A204.1 (cell line): ENCODE measurements at regions not wholly inside any gene's neighbourhood (a gene's known extent, or its start where the extent isn't known, plus 50 kb on each side); places are given as distances from the start of the nearest gene placed in this dataset.
"Not testable (repeated sequence)": the region's sequence is repeated elsewhere in the genome, so short reads cannot be mapped to it uniquely, and the experiment has no call there.

Experiments
- FAIRE-seq: peaks from 2 replicates; lab custom pipeline; 2012; peaks lifted over from hg19 to GRCh38; lab: Jason Lieb, UNC

DNA sequence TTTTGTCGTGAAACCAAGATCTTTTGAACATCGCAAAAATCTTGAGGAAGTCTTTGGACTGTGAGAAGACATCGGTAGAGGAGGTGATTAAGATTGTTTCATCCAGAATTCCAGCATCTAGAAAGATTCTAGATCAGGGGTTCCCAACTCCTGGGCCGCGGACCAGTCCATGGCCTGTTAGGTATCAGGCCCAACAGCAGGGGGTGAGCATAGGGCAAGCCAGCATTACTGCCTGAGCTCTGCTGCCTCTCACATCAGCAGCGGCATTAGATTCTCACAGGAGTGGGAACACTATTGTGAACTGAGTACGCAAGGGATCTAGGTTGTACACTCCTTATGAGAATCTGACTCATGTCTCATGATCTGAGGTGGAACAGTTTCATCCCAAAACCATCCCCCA lies 600.6 kb upstream of the CDH11 start:
- FAIRE-seq: no peak

DNA sequence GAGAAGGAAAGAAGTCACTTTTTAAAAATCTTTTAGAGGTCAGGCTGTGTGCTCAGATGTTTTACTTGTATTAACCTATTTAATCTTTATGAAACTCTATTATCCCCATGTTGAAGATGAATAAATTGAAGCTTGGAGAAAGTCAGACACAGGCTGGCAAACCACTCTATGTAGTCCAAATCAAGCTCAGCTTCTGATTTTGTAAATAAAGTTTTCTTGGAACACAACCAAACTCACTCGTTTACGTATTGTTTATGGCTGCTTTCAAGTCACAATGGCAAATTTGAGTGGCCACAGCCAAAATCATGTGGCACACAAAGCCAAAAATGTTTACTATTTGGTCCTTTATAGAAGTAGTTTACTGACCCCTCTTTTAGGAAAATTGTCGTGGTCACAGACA lies 596.0 kb upstream of the CDH11 start:
- no peak for FAIRE-seq

DNA sequence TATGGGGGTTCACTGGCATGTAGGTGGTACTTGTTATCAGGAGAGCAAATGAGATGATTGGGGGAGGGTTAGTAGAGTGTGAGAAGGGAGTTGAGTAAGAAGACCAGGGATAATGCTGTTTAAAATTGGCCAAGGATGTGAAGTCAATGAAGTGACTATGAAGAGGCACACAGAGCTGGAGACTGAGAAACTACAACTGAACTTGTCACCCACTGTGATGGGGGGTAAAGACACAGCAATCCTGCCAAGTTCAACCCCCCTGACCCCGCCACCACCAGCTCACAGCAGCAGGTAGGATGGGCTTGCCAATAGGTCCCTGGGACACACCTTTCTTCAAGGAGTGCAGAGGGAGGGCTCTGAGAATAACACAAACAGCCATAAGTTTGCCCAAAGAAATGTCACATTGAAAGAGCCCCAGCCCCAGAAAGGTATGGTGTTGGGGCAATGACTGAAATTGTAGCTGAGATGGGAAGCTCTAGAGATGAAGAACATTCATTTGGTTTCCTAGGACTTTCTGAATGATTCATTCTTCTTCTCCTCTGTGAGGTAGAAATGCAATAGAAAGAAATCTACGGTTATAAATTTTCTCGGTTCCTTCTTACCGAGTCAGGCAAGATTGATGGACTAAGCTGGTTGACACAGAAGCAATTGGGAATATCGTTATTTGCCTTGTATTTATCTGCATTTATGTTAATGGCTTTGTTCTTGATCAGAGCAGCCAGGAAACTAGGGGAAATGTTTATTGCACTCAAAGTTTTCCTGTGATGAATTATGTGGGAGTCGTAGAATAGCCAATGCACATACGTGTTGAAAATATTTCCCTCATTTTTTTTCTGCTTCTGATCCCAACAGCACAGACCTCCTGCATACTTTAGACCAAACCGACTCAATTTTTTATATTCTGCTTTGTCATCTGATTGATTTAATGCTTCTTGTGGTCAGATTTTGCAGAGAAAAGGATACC lies 595.2 kb upstream of the CDH11 start:
- FAIRE-seq: no peak

DNA sequence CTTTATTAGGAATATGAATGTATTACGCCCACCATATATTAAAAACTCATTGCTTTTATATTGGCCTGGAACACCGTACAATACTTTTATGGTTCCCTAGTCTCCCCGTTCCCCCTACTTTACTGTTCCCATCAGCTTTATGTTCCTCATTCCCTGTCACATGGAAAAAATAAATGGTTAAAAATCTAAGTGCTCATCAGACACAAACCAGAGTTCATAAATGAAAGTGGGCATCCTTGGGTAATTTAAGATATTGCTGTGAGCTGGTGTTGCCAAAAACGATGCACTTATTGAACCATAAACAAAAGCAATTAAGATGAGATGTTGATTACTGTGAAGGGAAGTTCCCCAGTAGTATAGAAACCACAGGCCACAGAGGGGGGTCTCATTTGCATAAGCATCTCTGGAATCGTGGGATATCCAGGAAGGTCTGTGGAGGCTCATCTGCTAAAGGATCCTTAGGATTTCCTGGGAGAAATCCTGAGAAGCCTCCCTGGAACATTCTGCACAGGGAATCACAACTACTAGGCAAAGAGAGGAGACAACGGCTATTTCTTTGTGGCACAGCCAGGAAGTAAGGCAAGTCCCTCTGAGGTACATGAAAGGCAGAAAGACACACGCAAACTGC lies 591.4 kb upstream of the CDH11 start:
- no peak for FAIRE-seq

DNA sequence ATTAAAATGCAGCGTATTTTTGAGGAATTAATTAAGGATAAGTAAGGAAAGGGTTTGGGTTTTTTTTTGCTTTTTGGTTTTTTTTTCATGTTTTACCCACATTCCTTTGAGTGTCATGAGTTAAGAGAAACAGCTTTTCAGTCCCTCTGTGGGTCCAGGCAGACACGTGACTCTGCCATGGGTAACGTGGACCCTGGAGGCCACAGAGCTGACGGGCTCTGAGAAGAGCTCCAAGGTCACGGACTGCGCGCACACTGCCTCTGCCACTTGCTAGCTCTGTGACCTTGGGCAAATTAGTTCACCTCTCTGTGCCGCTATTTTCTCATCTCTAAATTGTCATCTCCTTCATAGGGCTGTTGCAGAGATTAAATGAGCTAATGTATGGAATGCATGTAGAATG lies 588.2 kb upstream of the CDH11 start:
- no peak for FAIRE-seq

DNA sequence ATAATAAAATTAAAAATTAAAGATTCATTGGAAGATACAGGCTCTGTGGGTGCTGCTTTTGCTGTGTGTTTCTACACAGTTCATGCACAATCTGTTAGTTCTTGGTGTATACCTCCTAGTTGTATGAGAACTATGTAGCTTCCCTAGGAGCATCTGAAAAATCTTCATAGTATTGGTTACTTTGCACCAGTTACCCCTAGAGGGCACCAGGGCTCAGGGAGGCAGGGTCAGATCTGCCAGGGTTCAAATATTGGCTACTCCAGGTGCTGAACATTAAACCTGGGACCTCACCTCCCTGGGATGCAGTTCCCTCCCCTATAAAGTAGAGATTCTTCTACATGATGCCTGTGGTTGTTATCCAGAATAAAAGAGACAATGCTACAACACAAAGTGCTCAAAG lies 583.0 kb upstream of the CDH11 start:
- no peak for FAIRE-seq

DNA sequence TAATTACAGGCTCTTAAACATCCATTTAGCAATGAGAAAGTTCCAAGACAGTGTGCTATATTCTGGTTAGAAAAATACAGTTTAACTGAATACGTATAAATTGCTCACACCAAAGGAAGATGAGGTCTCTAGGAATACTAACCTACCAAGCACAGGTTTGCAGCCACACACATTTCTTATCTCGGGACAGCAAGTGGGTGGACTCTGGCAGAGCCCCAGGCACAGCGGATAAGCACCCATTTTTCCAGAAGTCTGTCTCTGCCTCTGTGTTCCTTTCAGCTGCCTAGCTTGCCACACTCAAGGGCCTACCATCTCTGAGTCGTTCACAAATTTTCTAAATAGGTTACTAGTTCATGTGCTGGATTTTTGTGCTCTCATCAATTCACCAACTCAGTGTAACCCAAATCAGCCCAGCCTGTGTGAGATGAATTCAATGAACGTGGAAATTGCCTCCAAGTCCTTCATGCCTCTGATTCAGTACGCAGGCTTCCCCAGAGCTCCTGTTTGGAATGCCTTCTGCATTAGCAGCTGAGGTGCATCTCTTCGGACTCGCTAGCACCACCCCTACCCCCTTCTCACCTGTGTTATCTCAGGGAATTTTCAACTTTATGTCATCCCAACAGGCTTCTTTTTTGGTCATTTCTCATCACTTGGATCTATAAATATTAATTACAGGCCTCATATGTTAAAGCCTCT lies 581.0 kb upstream of the CDH11 start:
- FAIRE-seq: no peak

DNA sequence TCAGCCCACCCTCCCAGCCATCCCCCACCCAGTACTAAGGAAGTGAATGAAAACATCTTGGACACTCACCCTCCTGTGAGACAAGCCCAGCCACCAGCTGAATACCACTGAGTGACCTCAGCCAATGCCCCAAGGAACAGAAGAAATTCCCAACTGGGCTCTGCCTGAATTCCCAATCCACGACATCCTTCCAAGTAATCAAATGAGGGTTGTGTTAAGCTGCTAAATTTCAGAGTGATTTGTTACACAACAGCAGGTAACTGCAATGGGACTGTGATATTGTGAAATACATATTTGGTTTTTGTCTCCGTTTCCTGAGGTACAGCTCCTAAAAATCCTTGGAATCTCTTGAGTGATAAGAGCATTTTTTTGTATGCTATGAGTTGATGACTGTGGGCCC lies 578.7 kb upstream of the CDH11 start:
- no peak for FAIRE-seq

DNA sequence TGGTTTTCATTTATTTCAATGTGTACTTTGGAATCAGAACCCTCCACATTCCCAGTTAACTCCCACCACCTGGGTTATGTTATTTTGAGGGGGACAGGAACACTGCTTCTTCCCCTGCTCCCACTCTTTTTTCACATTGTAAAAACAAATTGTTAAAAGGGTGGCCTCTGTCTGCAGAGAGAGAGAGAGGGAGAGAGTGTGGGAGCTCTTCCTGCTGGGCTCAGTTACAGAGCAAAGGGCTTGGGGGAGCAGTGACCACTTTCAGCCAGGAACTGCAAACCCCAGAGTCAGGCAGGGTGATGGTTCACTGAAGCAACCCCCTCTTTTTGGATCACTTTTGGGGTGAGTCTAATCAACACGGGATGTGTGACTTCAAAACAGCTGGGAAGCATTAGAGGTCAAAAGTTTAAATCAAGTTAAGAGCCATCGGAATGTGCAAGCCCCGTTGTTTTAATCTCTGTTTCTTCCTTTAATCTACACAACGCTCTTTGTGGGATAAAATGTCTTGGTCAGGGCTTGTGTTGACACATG lies 577.0 kb upstream of the CDH11 start:
- FAIRE-seq: no peak

DNA sequence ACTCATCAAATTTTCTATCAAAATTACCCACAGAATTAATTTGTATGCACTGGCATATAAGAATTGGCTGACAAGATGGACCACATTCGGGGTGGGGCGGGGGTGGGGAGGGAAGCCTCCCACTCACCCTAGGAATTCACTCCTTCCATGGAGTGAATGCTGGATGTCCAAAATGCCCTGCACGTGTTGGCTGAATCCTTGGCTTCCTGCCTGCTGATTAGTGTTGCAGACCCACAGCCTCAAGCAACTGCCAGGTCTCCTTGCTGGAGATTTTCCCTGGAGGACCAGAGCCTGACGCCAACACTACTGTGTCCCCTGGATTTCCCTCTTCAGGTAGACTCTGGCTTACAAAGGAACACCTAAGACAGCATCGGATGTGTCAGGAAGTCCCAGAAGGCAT lies 575.7 kb upstream of the CDH11 start:
- FAIRE-seq: no peak

DNA sequence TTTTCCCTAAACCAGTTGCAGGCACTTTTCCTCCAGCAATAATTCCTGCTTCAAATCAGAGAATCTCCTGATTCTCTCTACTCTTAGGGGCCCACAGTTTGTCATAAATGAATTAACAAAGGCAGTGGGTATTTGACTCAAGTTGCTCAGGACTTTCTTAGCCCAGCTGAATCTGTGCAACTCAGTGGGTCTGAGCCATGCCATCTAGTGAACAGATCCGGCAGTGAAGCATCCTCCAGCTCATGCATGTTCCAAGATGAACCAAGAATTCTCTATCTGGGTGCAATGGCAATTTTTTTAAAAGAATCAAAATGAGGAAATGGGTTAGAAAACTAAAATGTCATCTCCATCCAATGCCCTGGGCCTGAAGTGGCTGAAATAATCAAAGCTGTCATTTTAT lies 575.2 kb upstream of the CDH11 start:
- FAIRE-seq: no peak

DNA sequence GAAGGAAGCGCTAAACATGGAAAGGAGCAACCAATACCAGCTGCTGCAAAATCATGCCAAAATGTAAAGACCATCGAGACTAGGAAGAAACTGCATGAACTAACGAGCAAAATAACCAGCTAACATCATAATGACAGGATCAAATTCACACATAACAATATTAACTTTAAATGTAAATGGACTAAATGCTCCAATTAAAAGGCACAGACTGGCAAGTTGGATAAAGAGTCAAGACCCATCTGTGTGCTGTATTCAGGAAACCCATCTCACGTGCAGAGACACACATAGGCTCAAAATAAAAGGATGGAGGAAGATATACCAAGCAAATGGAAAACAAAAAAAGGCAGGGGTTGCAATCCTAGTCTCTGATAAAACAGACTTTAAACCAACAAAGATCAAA lies 570.0 kb upstream of the CDH11 start:
- not testable (repeated sequence) for FAIRE-seq

DNA sequence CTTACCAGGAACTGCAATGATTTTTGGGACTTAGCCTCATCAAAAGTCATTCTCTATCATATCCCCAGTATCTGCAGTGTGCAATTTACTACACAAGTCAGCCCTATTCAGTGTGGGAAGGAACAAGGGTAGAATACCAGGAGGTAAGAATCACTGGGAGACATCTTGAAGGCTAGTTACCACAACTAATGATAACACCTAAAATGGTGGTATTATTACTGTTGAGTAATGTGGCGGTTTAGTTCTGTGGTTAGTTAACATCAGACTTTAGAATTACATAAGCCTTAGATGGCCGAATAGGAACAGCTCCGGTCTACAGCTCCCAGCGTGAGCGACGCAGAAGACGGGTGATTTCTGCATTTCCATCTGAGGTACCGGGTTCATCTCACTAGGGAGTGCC lies 567.9 kb upstream of the CDH11 start:
- no peak for FAIRE-seq

DNA sequence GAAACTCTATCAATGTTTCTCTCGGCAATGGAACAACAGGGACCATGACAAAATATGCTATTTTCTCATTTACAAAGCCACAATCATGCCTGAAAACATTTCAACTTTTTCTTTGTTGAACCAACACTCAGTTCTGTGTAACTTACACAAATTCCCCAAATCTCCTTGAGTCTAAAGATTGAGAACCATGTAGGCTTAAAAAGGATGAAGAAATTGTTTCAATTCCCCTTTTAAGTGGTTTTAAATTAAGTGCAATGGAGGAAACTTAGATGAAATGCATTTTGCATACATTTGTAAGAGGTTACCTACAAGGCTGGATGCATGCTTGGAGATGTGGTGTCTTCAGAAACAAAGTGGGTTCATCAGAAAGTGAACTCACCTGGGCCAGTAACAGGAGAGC lies 566.4 kb upstream of the CDH11 start:
- no peak for FAIRE-seq

DNA sequence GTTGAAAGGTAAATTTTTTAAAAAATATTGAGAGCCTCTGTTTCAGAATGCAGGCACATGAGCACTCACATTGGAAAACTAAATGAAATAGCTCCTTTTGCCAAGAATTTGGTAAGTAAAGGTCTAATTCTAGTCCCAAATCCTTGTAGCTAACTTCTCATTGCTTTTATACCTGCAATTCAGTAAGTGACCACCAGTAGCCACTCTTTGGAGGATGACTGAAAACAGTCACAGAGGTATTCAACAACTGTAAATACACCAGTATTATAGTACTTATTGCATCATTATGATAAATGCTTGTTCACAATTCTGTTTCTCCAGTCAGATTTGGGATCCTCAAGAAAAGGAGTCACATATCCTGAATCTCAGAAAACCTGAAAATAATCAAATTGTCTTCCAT lies 562.4 kb upstream of the CDH11 start:
- no peak for FAIRE-seq

DNA sequence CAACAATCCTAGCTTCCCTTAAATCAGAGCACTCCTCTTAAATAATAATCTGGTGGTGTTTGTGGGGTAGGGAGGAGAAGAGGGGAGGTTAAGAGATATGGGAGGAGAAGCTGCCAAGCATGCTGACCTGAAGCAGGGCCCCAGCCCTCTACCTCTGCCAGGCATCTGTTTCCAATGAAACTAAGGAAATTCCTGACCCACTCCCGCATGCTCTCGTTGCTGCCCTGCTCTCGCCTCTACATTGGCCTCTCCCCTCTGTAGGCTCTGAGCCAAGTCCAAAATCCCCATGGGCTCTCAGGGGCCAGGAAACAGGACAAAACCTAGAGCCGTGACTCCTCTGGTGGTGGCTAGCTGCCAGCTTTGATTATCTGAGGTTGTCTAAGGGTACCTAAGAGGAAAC lies 559.5 kb upstream of the CDH11 start:
- FAIRE-seq: no peak

DNA sequence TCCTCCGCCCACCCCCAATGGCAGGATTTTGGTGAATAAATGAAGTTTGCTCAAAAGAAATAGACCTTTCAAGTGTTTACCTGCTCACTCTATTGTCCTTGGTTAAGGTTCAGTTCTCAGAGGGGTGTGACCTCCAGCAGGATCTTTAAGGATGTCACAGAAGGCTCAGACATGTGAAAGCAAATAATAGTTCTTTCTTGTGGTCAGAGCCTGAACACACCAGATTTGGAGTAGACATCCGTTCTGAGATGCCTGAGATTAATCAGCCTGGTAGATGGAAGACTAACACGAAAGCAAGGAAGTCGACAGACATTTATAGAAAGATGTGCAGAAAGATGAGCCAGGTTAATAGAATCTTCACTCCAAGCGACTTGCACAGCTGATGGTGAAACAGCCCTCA lies 557.9 kb upstream of the CDH11 start:
- no peak for FAIRE-seq

DNA sequence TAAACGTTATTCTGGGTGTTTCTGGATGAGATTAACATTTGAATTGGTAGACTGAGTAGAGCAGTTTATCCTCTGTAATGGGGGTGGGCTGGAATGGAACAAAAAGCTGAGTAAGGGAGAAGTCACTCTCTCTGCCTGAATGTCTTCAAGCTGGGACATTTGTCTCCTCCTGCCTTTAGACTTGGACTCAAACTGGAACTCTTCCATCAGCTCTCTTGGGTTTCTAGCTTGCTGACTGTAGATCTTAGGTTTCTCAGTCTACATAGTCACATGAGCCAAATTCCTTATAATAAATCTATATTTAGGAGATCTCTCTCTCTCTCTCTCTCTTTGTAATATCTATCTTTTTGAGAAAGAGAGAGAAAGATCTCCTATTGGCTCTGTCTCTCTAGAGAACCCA lies 553.3 kb upstream of the CDH11 start:
- no peak for FAIRE-seq

DNA sequence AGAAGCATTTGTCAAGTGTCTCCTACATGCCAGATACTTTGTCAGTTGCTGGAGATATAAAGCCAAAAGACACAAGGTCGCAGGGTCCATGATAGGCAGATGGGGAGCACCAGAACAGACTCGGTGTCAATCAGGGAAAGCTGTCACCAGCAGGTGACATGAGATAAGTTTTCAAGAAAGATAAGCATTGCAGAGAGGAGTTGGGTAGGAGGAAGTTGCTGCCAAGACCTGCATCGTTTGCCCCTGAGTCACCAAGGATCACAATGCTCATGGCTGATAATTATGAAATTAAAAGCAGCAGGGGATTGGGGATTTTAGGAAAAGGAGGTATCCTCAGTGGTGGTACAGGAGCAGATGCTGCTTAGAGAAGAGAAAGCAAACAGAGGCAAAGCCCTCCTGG lies 551.1 kb upstream of the CDH11 start:
- no peak for FAIRE-seq

DNA sequence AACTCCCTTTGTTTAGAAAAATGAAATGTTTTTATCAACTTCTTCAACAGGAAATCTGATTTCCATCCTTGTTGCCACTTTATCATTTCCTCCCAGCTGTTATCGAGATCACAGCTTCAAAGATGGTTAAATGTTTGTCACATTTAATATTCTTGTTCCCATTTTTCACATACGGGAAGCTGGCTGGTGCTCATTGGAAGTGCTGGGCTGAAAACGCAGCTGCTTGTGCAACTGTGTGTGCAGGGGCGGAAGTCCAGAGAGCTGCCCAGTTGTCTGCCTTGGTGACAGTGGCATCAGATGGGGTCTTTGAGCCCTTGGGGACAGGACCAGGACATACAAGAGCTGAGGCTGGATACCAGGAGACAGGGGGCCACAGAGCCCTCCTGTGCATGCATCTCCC lies 549.2 kb upstream of the CDH11 start:
- no peak for FAIRE-seq

DNA sequence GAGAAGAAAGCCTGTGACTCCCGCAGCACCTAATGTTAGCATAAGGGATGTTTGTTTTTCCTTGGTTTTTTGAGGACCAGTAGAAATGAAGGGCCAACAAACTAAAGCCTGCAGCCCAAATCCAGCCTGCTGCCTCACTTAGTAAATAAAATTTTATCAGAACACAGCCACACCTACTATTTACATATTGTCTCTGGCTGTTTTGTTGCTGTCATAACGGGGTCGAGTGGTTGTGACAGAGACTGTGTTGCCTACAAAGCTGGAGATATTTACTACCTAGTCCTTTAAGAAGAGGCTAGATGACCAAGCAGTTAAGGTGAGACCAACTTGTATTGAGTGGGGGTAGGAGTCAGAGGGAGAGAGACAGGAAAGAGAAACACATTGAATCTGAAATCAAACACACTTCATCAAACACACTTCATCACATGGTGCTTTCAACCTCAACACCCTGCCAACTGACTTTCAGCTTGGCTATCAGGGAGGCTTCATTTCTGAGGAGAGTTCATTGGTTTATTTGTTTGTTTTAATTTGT lies 546.3 kb upstream of the CDH11 start:
- no peak for FAIRE-seq

DNA sequence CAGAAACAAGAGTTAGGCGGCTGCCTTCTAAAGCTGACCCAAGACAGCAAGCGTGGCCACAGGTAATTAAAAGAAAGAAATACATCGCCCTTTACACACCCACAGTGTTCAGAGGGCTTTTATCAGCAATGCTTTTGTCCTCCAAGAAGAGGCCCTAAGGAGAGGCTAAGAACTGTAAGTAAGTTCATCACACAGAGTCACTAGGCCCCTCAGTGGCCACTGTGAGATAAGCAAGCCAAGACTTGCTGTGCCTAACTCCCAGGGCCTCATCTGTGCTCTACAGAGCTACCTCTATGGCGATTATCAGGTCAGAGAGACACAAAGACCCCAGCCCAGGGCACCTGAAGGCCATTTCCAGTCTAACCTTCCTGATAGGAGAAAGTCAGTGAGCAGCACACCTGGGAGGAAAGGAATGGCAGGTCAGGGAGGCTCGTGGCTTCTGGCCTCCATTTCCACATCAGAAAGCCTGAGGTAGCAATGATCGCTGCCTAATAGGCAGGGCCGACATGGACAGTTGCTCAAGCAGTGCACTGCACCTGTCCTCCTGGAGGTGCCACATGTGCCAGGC lies 545.2 kb upstream of the CDH11 start:
- FAIRE-seq: no peak
